ENCODE measurements at regions not wholly inside any gene's neighbourhood (a gene's known extent, or its start where the extent isn't known, plus 50 kb on each side); places are given as distances from the start of the nearest gene placed in this dataset.

GRCh38 chr3:55169161-55169560, 241.3 kb upstream of the LRTM1 start:
- peaks cover 7% of the 10 kb centered on the region for H3K9me3 ChIP-seq (ENCODE audit: control insufficient read depth, low read length)
- H3K27ac ChIP-seq (ENCODE audit: low read depth, low read length, severe bottlenecking), result no peak overlapping the region
- no peak overlapping the region for H3K4me3 ChIP-seq (ENCODE audit: extremely low read depth, insufficient read depth, low read length, poor library complexity, severe bottlenecking)
- H3K36me3 ChIP-seq (ENCODE audit: control insufficient read depth, insufficient read depth, low read length), result no peaks in the 10 kb centered on the region
- peaks cover 3% of the 10 kb centered on the region for H3K4me1 ChIP-seq (ENCODE audit: control insufficient read depth, insufficient read depth, low read length, poor library complexity, severe bottlenecking)

- Histone ChIP-seq H3K4me3 (ENCODE audit: extremely low read depth, insufficient read depth, low read length, poor library complexity, severe bottlenecking) (no peak overlapping the region), H3K36me3 (ENCODE audit: control insufficient read depth, insufficient read depth, low read length) (no peaks in the 10 kb centered on the region), H3K9me3 (ENCODE audit: control insufficient read depth, low read length) (peaks cover 6% of the 10 kb centered on the region), H3K4me1 (ENCODE audit: control insufficient read depth, insufficient read depth, low read length, poor library complexity, severe bottlenecking) (peaks cover 4% of the 10 kb centered on the region), H3K27ac (ENCODE audit: low read depth, low read length, severe bottlenecking) (no peak overlapping the region)
- WGBS, 2 experiments (ENCODE audit: insufficient coverage in 2 of 2), result 95 to 97% methylated on average over 3 to 4 of the region's 4 CpGs
These were observed 239.9 kb upstream of the LRTM1 start for GRCh38 chr3:55167586-55168317.

- Histone ChIP-seq H3K27ac (ENCODE audit: low read depth, low read length, severe bottlenecking) (no peak overlapping the region), H3K4me1 (ENCODE audit: control insufficient read depth, insufficient read depth, low read length, poor library complexity, severe bottlenecking) (peaks cover 11% of the 10 kb centered on the region)
- WGBS, 2 experiments (ENCODE audit: insufficient coverage in 2 of 2), result 93 to 100% methylated on average over 1 to 3 of the region's 5 CpGs
These were observed 239.0 kb upstream of the LRTM1 start for GRCh38 chr3:55166576-55167555.

GRCh38 chr3:55165704-55166405, 238.0 kb upstream of the LRTM1 start:
- Histone ChIP-seq H3K27ac (ENCODE audit: low read depth, low read length, severe bottlenecking) (no peak overlapping the region), H3K4me1 (ENCODE audit: control insufficient read depth, insufficient read depth, low read length, poor library complexity, severe bottlenecking) (peaks cover 21% of the 10 kb centered on the region)
- WGBS, 2 experiments (ENCODE audit: insufficient coverage in 2 of 2), result 94 to 100% methylated on average over 1 to 3 of the region's 6 CpGs

More at GRCh38 chr3:55166576-55167555, 239.0 kb upstream of the LRTM1 start:
- no peaks in the 10 kb centered on the region for H3K9me3 ChIP-seq (ENCODE audit: control insufficient read depth, low read length)
- H3K4me3 ChIP-seq (ENCODE audit: extremely low read depth, insufficient read depth, low read length, poor library complexity, severe bottlenecking), result no peak overlapping the region
- no peaks in the 10 kb centered on the region for H3K36me3 ChIP-seq (ENCODE audit: control insufficient read depth, insufficient read depth, low read length)

GRCh38 chr3:55165278-55165677, 237.4 kb upstream of the LRTM1 start:
- no peaks in the 10 kb centered on the region for H3K9me3 ChIP-seq (ENCODE audit: control insufficient read depth, low read length)
- peaks cover 23% of the 10 kb centered on the region for H3K4me1 ChIP-seq (ENCODE audit: control insufficient read depth, insufficient read depth, low read length, poor library complexity, severe bottlenecking)
- H3K27ac ChIP-seq (ENCODE audit: low read depth, low read length, severe bottlenecking), result no peak overlapping the region
- H3K4me3 ChIP-seq (ENCODE audit: extremely low read depth, insufficient read depth, low read length, poor library complexity, severe bottlenecking), result no peak overlapping the region
- WGBS, 2 experiments (ENCODE audit: insufficient coverage in 2 of 2), result 100% methylated on average over 1 of the region's 3 CpGs; no CpG with 5 or more reads in 1 of the 2 experiments
- no peaks in the 10 kb centered on the region for H3K36me3 ChIP-seq (ENCODE audit: control insufficient read depth, insufficient read depth, low read length)

More at GRCh38 chr3:55165704-55166405, 238.0 kb upstream of the LRTM1 start:
- Histone ChIP-seq H3K36me3 (ENCODE audit: control insufficient read depth, insufficient read depth, low read length) (no peaks in the 10 kb centered on the region), H3K4me3 (ENCODE audit: extremely low read depth, insufficient read depth, low read length, poor library complexity, severe bottlenecking) (no peak overlapping the region), H3K9me3 (ENCODE audit: control insufficient read depth, low read length) (no peaks in the 10 kb centered on the region)

- Histone ChIP-seq H3K4me1 (ENCODE audit: control insufficient read depth, insufficient read depth, low read length, poor library complexity, severe bottlenecking) (peaks cover 26% of the 10 kb centered on the region), H3K4me3 (ENCODE audit: extremely low read depth, insufficient read depth, low read length, poor library complexity, severe bottlenecking) (no peak overlapping the region), H3K27ac (ENCODE audit: low read depth, low read length, severe bottlenecking) (no peak overlapping the region), H3K36me3 (ENCODE audit: control insufficient read depth, insufficient read depth, low read length) (no peaks in the 10 kb centered on the region), H3K9me3 (ENCODE audit: control insufficient read depth, low read length) (no peaks in the 10 kb centered on the region)
- WGBS, 2 experiments (ENCODE audit: insufficient coverage in 2 of 2), result 89 to 100% methylated on average over 1 of the region's 1 CpG
These were observed 237.0 kb upstream of the LRTM1 start for GRCh38 chr3:55164876-55165275.

- no peaks in the 10 kb centered on the region for H3K36me3 ChIP-seq (ENCODE audit: control insufficient read depth, insufficient read depth, low read length)
- H3K4me1 ChIP-seq (ENCODE audit: control insufficient read depth, insufficient read depth, low read length, poor library complexity, severe bottlenecking), result peaks cover 29% of the 10 kb centered on the region
- no peak overlapping the region for H3K27ac ChIP-seq (ENCODE audit: low read depth, low read length, severe bottlenecking)
- H3K4me3 ChIP-seq (ENCODE audit: extremely low read depth, insufficient read depth, low read length, poor library complexity, severe bottlenecking), result no peak overlapping the region
- H3K9me3 ChIP-seq (ENCODE audit: control insufficient read depth, low read length), result no peaks in the 10 kb centered on the region
These were observed 236.3 kb upstream of the LRTM1 start for GRCh38 chr3:55164191-55164590.

GRCh38 chr3:55163421-55163820, 235.6 kb upstream of the LRTM1 start:
- H3K4me3 ChIP-seq (ENCODE audit: extremely low read depth, insufficient read depth, low read length, poor library complexity, severe bottlenecking), result no peak overlapping the region
- 94 to 100% methylated on average over 3 to 5 of the region's 5 CpGs for WGBS, 2 experiments (ENCODE audit: insufficient coverage in 2 of 2)
- no peak overlapping the region for H3K27ac ChIP-seq (ENCODE audit: low read depth, low read length, severe bottlenecking)
- no peaks in the 10 kb centered on the region for H3K9me3 ChIP-seq (ENCODE audit: control insufficient read depth, low read length)
- H3K36me3 ChIP-seq (ENCODE audit: control insufficient read depth, insufficient read depth, low read length), result no peaks in the 10 kb centered on the region
- peaks cover 29% of the 10 kb centered on the region for H3K4me1 ChIP-seq (ENCODE audit: control insufficient read depth, insufficient read depth, low read length, poor library complexity, severe bottlenecking)

GRCh38 chr3:55162031-55162795, 234.4 kb upstream of the LRTM1 start:
- H3K36me3 ChIP-seq (ENCODE audit: control insufficient read depth, insufficient read depth, low read length), result no peaks in the 10 kb centered on the region
- H3K27ac ChIP-seq (ENCODE audit: low read depth, low read length, severe bottlenecking), result peak overlapping the region; percentile 96
- H3K9me3 ChIP-seq (ENCODE audit: control insufficient read depth, low read length), result no peaks in the 10 kb centered on the region
- H3K4me1 ChIP-seq (ENCODE audit: control insufficient read depth, insufficient read depth, low read length, poor library complexity, severe bottlenecking), result peaks cover 25% of the 10 kb centered on the region
- 72 to 74% methylated on average over 3 of the region's 3 CpGs for WGBS, 2 experiments (ENCODE audit: insufficient coverage in 2 of 2)
- no peak overlapping the region for H3K4me3 ChIP-seq (ENCODE audit: extremely low read depth, insufficient read depth, low read length, poor library complexity, severe bottlenecking)

GRCh38 chr3:55161231-55161630, 233.4 kb upstream of the LRTM1 start:
- peak overlapping the region; percentile 96 for H3K27ac ChIP-seq (ENCODE audit: low read depth, low read length, severe bottlenecking)
- H3K9me3 ChIP-seq (ENCODE audit: control insufficient read depth, low read length), result no peaks in the 10 kb centered on the region
- no peak overlapping the region for H3K4me3 ChIP-seq (ENCODE audit: extremely low read depth, insufficient read depth, low read length, poor library complexity, severe bottlenecking)
- WGBS, 2 experiments (ENCODE audit: insufficient coverage in 2 of 2), result 90 to 100% methylated on average over 1 of the region's 3 CpGs
- no peaks in the 10 kb centered on the region for H3K36me3 ChIP-seq (ENCODE audit: control insufficient read depth, insufficient read depth, low read length)
- H3K4me1 ChIP-seq (ENCODE audit: control insufficient read depth, insufficient read depth, low read length, poor library complexity, severe bottlenecking), result peaks cover 25% of the 10 kb centered on the region
